BLaER1 treated with 17β-estradiol and CSF1 and Interleukin-3, amounts not matched to agents 10 nM and 100 nM (cell line): ENCODE measurements at regions not wholly inside any gene's neighbourhood (a gene's known extent, or its start where the extent isn't known, plus 50 kb on each side); places are given as distances from the start of the nearest gene placed in this dataset.
"Not testable (repeated sequence)": the region's sequence is repeated elsewhere in the genome, so short reads cannot be mapped to it uniquely, and the experiment has no call there.

Source experiments
- H3K27ac ChIP-seq, 11 experiments: shearing (Covaris generic); formaldehyde crosslinking; 2 replicates each; pipeline ENCODE4 v1.8.1; 2022
- H3K27me3 ChIP-seq, 11 experiments: shearing (Covaris generic); formaldehyde crosslinking; 2 replicates each; pipeline ENCODE4 v1.8.1; 2022
- H3K36me3 ChIP-seq, 11 experiments: shearing (Covaris generic); formaldehyde crosslinking; 2 replicates each; pipeline ENCODE4 v1.8.1; 2022
- H3K4me1 ChIP-seq, 10 experiments: shearing (Covaris generic); formaldehyde crosslinking; 2 replicates each; pipeline ENCODE4 v1.8.1; 2022
- H3K4me2 ChIP-seq, 11 experiments: shearing (Covaris generic); formaldehyde crosslinking; 2 replicates each; pipeline ENCODE4 v1.8.1; 2022
- H3K4me3 ChIP-seq, 10 experiments: shearing (Covaris generic); formaldehyde crosslinking; 2 replicates each; pipeline ENCODE4 v1.8.1; 2022
- H3K9ac ChIP-seq, 11 experiments: shearing (Covaris generic); formaldehyde crosslinking; 2 replicates each; pipeline ENCODE4 v1.8.1; 2022
- H3K9me3 ChIP-seq, 11 experiments: shearing (Covaris generic); formaldehyde crosslinking; replicated peaks in 1 of 11; 2 replicates each; pipeline ENCODE4 v1.8.1; 2022
- H4K20me1 ChIP-seq, 11 experiments: shearing (Covaris generic); formaldehyde crosslinking; 2 replicates each; pipeline ENCODE4 v1.8.1; 2022
- Cebpa-rat ChIP-seq, 11 experiments: shearing (Covaris generic); IDR thresholded peaks; 2 replicates each; pipeline ENCODE4 v1.8.1; 2022

DNA sequence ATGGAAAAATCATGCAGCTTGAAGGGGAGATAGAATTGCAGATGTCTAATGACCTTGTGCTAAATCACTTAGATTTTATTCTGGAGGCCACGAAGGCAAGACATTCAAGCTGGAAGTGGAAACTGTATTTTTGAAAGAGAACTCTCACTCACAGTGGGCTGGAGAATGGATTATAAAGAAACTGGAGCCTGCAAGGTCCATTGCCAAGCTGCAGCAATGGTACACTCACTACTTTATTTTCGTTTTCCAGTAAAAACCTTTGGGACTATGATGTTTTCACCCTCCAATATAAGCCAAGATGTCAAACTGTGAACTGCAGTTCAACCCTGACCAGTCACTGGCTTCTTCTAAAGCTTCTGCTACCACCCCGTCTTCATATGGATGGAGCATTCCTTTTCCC lies 62.0 kb downstream of the SKIDA1 start:
- Histone ChIP-seq H4K20me1 (no peaks in the 10 kb centered on the region), H3K9ac (no peak overlapping the region), H3K27ac (no peak overlapping the region), H3K4me3 (no peak overlapping the region), H3K36me3 (no peaks in the 10 kb centered on the region), H3K27me3 (no peaks in the 10 kb centered on the region), H3K4me2 (no peak overlapping the region), H3K9me3 (peaks cover 0 to 4% (median 0%) of the 10 kb centered on the region in 11 experiments; a peak in 1 of 22 replicates), H3K4me1 (no peaks in the 10 kb centered on the region)
- TF ChIP-seq Cebpa-rat (IDR thresholded peaks at IDR 0.05), result no peak

- Histone ChIP-seq H4K20me1 (no peaks in the 10 kb centered on the region), H3K4me1 (no peaks in the 10 kb centered on the region), H3K27me3 (no peaks in the 10 kb centered on the region), H3K36me3 (no peaks in the 10 kb centered on the region), H3K27ac (no peak overlapping the region), H3K4me2 (no peak overlapping the region), H3K4me3 (no peak overlapping the region), H3K9ac (no peak overlapping the region), H3K9me3 (peaks cover 14 to 41% (median 24%) of the 10 kb centered on the region in 11 experiments; a peak in 20 of 22 replicates)
- TF ChIP-seq Cebpa-rat (IDR thresholded peaks at IDR 0.05), result no peak
These were observed 67.2 kb downstream of the SKIDA1 start for GRCh38 chr10:21458126-21458871.

- H3K27ac ChIP-seq, result no peak overlapping the region
- H3K27me3 ChIP-seq, result no peaks in the 10 kb centered on the region
- H3K4me3 ChIP-seq, result no peak overlapping the region
- no peaks in the 10 kb centered on the region for H4K20me1 ChIP-seq
- no peak overlapping the region for H3K9ac ChIP-seq
- no peaks in the 10 kb centered on the region for H3K4me1 ChIP-seq
- H3K9me3 ChIP-seq, result peaks cover 14 to 41% (median 24%) of the 10 kb centered on the region in 11 experiments; a peak in 20 of 22 replicates
- no peak overlapping the region for H3K4me2 ChIP-seq
- no peaks in the 10 kb centered on the region for H3K36me3 ChIP-seq
- no peak for TF ChIP-seq Cebpa-rat (IDR thresholded peaks at IDR 0.05)
These were observed 69.3 kb downstream of the SKIDA1 start for GRCh38 chr10:21456160-21456559.

GRCh38 chr10:21452203-21452602 lies 73.3 kb downstream of the SKIDA1 start:
- Histone ChIP-seq H3K9ac (no peak overlapping the region), H3K27me3 (no peaks in the 10 kb centered on the region), H3K4me2 (no peak overlapping the region), H3K4me3 (no peak overlapping the region), H3K9me3 (peaks cover 14 to 34% (median 30%) of the 10 kb centered on the region in 11 experiments; a peak in 21 of 22 replicates), H3K36me3 (no peaks in the 10 kb centered on the region), H4K20me1 (no peaks in the 10 kb centered on the region), H3K27ac (no peak overlapping the region), H3K4me1 (peaks cover 0 to 14% (median 2%) of the 10 kb centered on the region in 10 experiments; a peak in 5 of 20 replicates)
- TF ChIP-seq Cebpa-rat (IDR thresholded peaks at IDR 0.05), result no peak

DNA sequence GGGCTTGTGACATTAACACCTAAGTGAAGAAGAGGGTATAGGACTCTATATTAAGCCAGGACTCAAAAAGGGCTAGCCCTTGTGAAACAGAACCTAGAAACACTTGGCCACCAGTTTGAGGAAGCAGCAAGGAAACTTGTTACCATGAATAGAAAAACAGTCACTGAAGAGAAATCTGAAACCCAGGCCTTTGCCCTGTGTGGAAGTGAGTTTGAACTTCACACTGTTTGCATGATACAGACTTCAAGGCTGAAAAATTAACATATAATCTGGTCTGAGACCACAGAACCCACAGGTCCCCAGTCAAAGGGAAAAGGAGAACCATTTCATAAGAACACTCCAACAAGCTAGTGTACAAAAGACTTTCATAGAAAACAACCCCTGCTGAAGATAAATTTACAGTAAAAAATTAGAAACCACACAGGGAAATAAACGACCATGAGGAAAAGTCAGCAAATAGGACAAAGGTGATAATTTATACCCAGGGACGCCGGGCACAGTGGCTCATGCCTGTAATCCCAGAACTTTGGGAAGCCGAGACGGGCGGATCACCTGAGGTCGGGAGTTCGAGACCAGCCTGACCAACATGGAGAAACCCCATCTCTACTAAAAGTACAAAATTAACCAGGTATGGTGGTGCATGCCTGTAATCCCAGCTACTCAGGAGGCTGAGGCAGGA lies 76.1 kb downstream of the SKIDA1 start:
- Histone ChIP-seq H3K9ac (no peak overlapping the region), H3K9me3 (peaks cover 0 to 12% (median 8%) of the 10 kb centered on the region in 11 experiments; a peak in 14 of 22 replicates), H4K20me1 (no peaks in the 10 kb centered on the region), H3K4me3 (no peak overlapping the region), H3K4me2 (peak overlapping the region in 3 of 11 experiments; percentile 12 to 37 (median 32); a peak in 3 of 22 replicates), H3K36me3 (no peaks in the 10 kb centered on the region), H3K27me3 (no peaks in the 10 kb centered on the region), H3K4me1 (peaks cover 0 to 14% (median 2%) of the 10 kb centered on the region in 10 experiments; a peak in 6 of 20 replicates), H3K27ac (peak overlapping the region in 2 of 11 experiments; percentile 46 to 49; a peak in 4 of 22 replicates)
- no peak for TF ChIP-seq Cebpa-rat (IDR thresholded peaks at IDR 0.05)

DNA sequence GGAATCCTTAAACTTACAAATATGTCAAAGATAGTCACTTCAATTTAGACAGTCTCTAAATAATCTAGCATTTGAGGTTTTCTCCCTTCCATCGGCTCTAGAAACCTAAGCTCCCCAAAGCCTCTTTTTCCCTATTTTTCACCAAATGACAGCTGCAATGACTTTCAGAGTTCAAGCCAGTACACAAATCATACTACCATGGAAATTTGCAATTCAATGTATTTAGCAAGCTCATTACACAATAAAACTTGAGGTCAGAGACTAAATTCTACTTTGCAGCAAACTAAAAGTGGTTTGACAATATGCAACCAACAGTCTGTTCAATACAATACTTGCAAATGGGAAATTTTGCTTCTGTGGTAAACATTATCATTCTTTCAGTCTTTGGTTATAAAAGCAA lies 80.3 kb downstream of the SKIDA1 start:
- peaks cover 0 to 11% (median 6%) of the 10 kb centered on the region in 11 experiments; a peak in 11 of 22 replicates for H3K9me3 ChIP-seq
- H3K9ac ChIP-seq, result no peak overlapping the region
- no peak overlapping the region for H3K27ac ChIP-seq
- no peaks in the 10 kb centered on the region for H3K27me3 ChIP-seq
- no peak for TF ChIP-seq Cebpa-rat (IDR thresholded peaks at IDR 0.05)
- no peaks in the 10 kb centered on the region for H3K36me3 ChIP-seq
- H3K4me3 ChIP-seq, result no peak overlapping the region
- peaks cover 0 to 14% (median 4%) of the 10 kb centered on the region in 10 experiments; a peak in 6 of 20 replicates for H3K4me1 ChIP-seq
- H4K20me1 ChIP-seq, result no peaks in the 10 kb centered on the region
- no peak overlapping the region for H3K4me2 ChIP-seq

DNA sequence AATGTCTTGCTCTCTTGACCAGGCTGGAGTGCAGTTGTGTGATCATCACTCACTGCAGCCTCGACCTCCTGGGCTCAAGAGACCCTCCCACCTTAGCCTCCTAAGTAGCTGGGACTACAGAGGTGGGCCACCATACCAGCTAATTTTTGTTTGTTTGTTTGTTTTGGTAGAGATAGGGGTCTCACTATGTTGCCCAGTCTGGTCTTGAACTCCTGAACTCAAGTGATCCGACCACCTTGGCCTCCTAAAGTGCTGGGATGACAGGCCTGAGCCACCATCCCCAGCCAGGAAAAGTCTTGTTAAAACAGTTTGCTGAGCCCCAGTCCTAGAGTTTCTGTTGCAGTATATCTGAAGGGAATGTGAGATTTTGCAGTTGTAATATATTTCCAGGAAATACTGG lies 83.9 kb downstream of the SKIDA1 start:
- Histone ChIP-seq H3K36me3 (no peaks in the 10 kb centered on the region), H3K4me2 (no peak overlapping the region), H3K9ac (no peak overlapping the region), H3K27ac (no peak overlapping the region), H3K4me1 (peaks cover 0 to 5% (median 0%) of the 10 kb centered on the region in 10 experiments; a peak in 1 of 20 replicates), H3K9me3 (no peaks in the 10 kb centered on the region), H4K20me1 (no peaks in the 10 kb centered on the region), H3K27me3 (no peaks in the 10 kb centered on the region), H3K4me3 (no peak overlapping the region)
- no peak for TF ChIP-seq Cebpa-rat (IDR thresholded peaks at IDR 0.05)

GRCh38 chr10:21438914-21439313 lies 86.6 kb downstream of the SKIDA1 start:
- not testable (repeated sequence) for H3K9me3 ChIP-seq, H3K4me3 ChIP-seq, H3K36me3 ChIP-seq, H3K9ac ChIP-seq, H3K4me2 ChIP-seq, H4K20me1 ChIP-seq, H3K4me1 ChIP-seq, H3K27me3 ChIP-seq, H3K27ac ChIP-seq

DNA sequence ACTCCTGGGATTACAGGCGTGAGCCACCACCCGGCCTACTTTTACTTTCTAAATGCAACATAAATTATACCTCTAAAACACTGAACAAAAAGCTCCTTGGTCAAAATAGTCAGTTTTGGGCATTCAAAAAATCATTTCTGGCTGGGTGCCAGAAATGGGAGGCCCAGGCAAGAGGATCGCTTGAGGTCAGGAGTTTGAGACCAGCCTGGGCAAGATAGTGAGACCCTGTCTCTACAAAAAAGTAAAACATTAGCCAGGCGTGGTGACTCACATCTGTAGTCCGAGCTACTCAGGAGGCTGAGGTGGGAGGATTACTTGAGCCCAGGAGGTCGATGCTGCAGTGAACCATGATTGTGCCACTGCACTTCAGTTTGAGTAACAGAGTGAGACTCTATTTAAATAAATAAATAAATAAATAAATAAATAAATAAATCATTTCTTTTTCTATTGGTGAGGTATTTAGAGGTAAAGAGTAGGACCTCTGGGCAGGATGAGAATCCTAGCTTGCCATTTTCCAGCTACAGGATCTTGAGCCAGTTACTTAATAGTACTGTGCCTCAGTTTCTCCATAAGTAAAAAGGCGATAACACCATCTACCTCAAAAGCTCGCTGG lies 87.6 kb downstream of the SKIDA1 start:
- no peaks in the 10 kb centered on the region for H3K4me1 ChIP-seq
- H3K9me3 ChIP-seq, result no peaks in the 10 kb centered on the region
- H3K9ac ChIP-seq, result no peak overlapping the region
- H3K4me3 ChIP-seq, result no peak overlapping the region
- TF ChIP-seq Cebpa-rat (IDR thresholded peaks at IDR 0.05), result no peak
- H4K20me1 ChIP-seq, result no peaks in the 10 kb centered on the region
- H3K36me3 ChIP-seq, result no peaks in the 10 kb centered on the region
- no peak overlapping the region for H3K27ac ChIP-seq
- no peak overlapping the region for H3K4me2 ChIP-seq
- no peaks in the 10 kb centered on the region for H3K27me3 ChIP-seq
